OCI-LY1 (cell line): ENCODE measurements at regions not wholly inside any gene's neighbourhood (a gene's known extent, or its start where the extent isn't known, plus 50 kb on each side); places are given as distances from the start of the nearest gene placed in this dataset.

Experiments used
- CTCF ChIP-seq: fragments of 200-600 bp; sonication (generic), shearing (Covaris generic); IDR thresholded peaks from 2 replicates; pipeline ENCODE4 v1.5.1; 2017; ENCODE audit warnings: mild to moderate bottlenecking, antibody characterized with exemption, low read length, moderate library complexity, mixed read lengths
- EZH2 ChIP-seq: fragments of 200-600 bp; sonication (generic), shearing (Covaris generic); IDR thresholded peaks from 2 replicates; pipeline ENCODE4 v1.8.0; 2017; ENCODE audit warnings: borderline replicate concordance, mixed run types, mild to moderate bottlenecking, antibody characterized with exemption, low read length, moderate library complexity, mixed read lengths

GRCh38 chr6:169014211-169015197 is 239.1 kb downstream of the THBS2 start:
- no peak for TF ChIP-seq CTCF
- TF ChIP-seq EZH2 = no peak
